H1 (cell line): ENCODE measurements at regions not wholly inside any gene's neighbourhood (a gene's known extent, or its start where the extent isn't known, plus 50 kb on each side); places are given as distances from the start of the nearest gene placed in this dataset.

Experiments
- CHD7 ChIP-seq: fragments of 300-600 bp; sonication (generic); IDR thresholded peaks from 2 replicates; pipeline ENCODE4 v1.7.1; 2012; ENCODE audit warnings: low read length, moderate library complexity, mild to moderate bottlenecking, inconsistent platforms; ENCODE audit not compliant: insufficient replicate concordance
- KDM1A ChIP-seq: fragments of 200-600, 300-600 bp; sonication (generic); IDR thresholded peaks from 2 replicates; pipeline ENCODE4 v1.7.1; 2016; ENCODE audit warnings: mild to moderate bottlenecking, low read length, borderline replicate concordance
- TF ChIP-seq, protein P1 (sequence below): IDR thresholded peaks from 2 replicates; pipeline ENCODE4 v1.6.1; 2012; ENCODE audit warnings: inconsistent platforms

DNA sequence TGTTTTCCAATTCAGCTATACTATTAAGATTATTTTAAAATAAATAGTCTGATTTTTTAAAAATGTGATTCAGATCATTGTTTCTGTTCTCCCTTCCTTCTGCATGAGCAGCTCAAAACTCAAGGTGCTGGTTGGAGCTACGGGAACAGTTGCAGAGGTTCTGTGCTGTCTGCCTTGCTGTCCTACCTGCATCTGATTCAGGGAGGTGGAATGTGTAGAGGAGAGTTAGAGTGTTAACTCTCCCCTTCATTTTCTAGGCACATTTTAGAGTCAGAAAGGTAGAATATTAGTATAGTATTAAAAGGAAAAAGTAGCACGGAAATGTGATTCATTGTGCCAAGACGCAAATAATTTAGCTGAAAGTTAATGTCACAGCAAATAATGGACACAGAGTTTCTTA lies 188.1 kb upstream of the SLC35B3 start (continued):
- TF ChIP-seq CHD7 (no peak), KDM1A (no peak)
- TF ChIP-seq, protein P1, sequence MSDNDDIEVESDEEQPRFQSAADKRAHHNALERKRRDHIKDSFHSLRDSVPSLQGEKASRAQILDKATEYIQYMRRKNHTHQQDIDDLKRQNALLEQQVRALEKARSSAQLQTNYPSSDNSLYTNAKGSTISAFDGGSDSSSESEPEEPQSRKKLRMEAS, result no peak
